ENCODE measurements at regions not wholly inside any gene's neighbourhood (a gene's known extent, or its start where the extent isn't known, plus 50 kb on each side); places are given as distances from the start of the nearest gene placed in this dataset.

DNA sequence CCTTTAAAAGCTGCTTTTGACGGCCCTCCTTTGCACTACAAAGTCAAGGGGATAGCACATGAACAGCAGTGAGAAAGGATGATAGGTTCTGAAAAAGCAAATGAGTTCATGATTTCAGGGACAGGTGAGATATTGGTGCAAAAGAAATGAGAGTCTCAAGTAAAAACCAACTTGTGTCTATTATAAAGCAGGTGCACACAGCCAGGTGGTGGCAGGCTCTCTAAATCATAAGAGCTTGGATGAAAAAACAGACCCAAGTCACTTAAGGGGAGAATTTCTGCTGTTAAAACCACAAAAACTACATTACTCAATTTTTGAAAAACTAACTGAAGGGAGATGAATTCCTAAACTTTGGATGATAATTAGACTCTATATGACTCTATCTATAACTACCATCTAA lies 201.5 kb downstream of the SP3 start:
- Histone ChIP-seq H3K36me3 (replicated peaks; ENCODE audit: insufficient read depth, low read length) (no peaks in the 10 kb centered on the region), H3K9me2 (replicated peaks; ENCODE audit: insufficient read depth, low read length) (no peaks in the 10 kb centered on the region), H3K4me1 (ENCODE audit: low read length) (no peaks in the 10 kb centered on the region), H3K79me2 (ENCODE audit: low read length) (no peaks in the 10 kb centered on the region), H3K9ac (ENCODE audit: low read length) (no peak overlapping the region), H3K9me3 (replicated peaks; ENCODE audit: insufficient read depth, low read length) (no peaks in the 10 kb centered on the region), H4K20me1 (ENCODE audit: insufficient read depth, low read length) (no peaks in the 10 kb centered on the region), H3F3A (ENCODE audit: insufficient read depth, low read length) (no peaks in the 10 kb centered on the region), H3K4me2 (ENCODE audit: low read depth, low read length) (no peak overlapping the region), H3K27ac (ENCODE audit: low read length) (no peak overlapping the region), H2AFZ (ENCODE audit: low read length) (no peak overlapping the region), H3K4me3 (ENCODE audit: low read length) (no peak overlapping the region), H3K27me3 (replicated peaks; ENCODE audit: insufficient read depth, low read length) (no peaks in the 10 kb centered on the region)
- DNase-seq, result no peak
- TF ChIP-seq EZH2phosphoT487 (IDR thresholded peaks at IDR 0.05; ENCODE audit: low read length) (no peak), EZH2 (optimal IDR thresholded peaks at IDR 0.05; ENCODE audit: low read depth, low read length) (no peak), CTCF (IDR thresholded peaks at IDR 0.05; ENCODE audit: low read length) (no peak)

- Histone ChIP-seq H3K4me2 (ENCODE audit: low read depth, low read length) (no peak overlapping the region), H3K27ac (ENCODE audit: low read length) (no peak overlapping the region), H4K20me1 (ENCODE audit: insufficient read depth, low read length) (no peaks in the 10 kb centered on the region), H3F3A (ENCODE audit: insufficient read depth, low read length) (no peaks in the 10 kb centered on the region), H3K9me3 (replicated peaks; ENCODE audit: insufficient read depth, low read length) (no peaks in the 10 kb centered on the region), H3K36me3 (replicated peaks; ENCODE audit: insufficient read depth, low read length) (no peaks in the 10 kb centered on the region), H3K9me2 (replicated peaks; ENCODE audit: insufficient read depth, low read length) (no peaks in the 10 kb centered on the region), H2AFZ (ENCODE audit: low read length) (no peak overlapping the region), H3K79me2 (ENCODE audit: low read length) (no peaks in the 10 kb centered on the region), H3K9ac (ENCODE audit: low read length) (no peak overlapping the region), H3K4me1 (ENCODE audit: low read length) (no peaks in the 10 kb centered on the region), H3K27me3 (replicated peaks; ENCODE audit: insufficient read depth, low read length) (no peaks in the 10 kb centered on the region), H3K4me3 (ENCODE audit: low read length) (no peak overlapping the region)
- TF ChIP-seq EZH2phosphoT487 (IDR thresholded peaks at IDR 0.05; ENCODE audit: low read length) (no peak), EZH2 (optimal IDR thresholded peaks at IDR 0.05; ENCODE audit: low read depth, low read length) (no peak), CTCF (IDR thresholded peaks at IDR 0.05; ENCODE audit: low read length) (no peak)
- DNase-seq, result no peak
Measured at GRCh38 chr2:173764094-173764493, 201.1 kb downstream of the SP3 start.

- no peak overlapping the region for H3K4me3 ChIP-seq (ENCODE audit: low read length)
- no peak for DNase-seq
- no peaks in the 10 kb centered on the region for H3K9me2 ChIP-seq (replicated peaks; ENCODE audit: insufficient read depth, low read length)
Measured at GRCh38 chr2:173766537-173767289, 198.5 kb downstream of the SP3 start.

More at GRCh38 chr2:173766537-173767289, 198.5 kb downstream of the SP3 start:
- H3K9me3 ChIP-seq (replicated peaks; ENCODE audit: insufficient read depth, low read length), result no peaks in the 10 kb centered on the region
- TF ChIP-seq CTCF (IDR thresholded peaks at IDR 0.05; ENCODE audit: low read length) (no peak), EZH2phosphoT487 (IDR thresholded peaks at IDR 0.05; ENCODE audit: low read length) (no peak), EZH2 (optimal IDR thresholded peaks at IDR 0.05; ENCODE audit: low read depth, low read length) (no peak)
- H4K20me1 ChIP-seq (ENCODE audit: insufficient read depth, low read length), result no peaks in the 10 kb centered on the region
- no peak overlapping the region for H2AFZ ChIP-seq (ENCODE audit: low read length)
- no peaks in the 10 kb centered on the region for H3K79me2 ChIP-seq (ENCODE audit: low read length)
- H3K27me3 ChIP-seq (replicated peaks; ENCODE audit: insufficient read depth, low read length), result no peaks in the 10 kb centered on the region
- H3F3A ChIP-seq (ENCODE audit: insufficient read depth, low read length), result no peaks in the 10 kb centered on the region
- H3K27ac ChIP-seq (ENCODE audit: low read length), result no peak overlapping the region
- H3K9ac ChIP-seq (ENCODE audit: low read length), result no peak overlapping the region
- no peaks in the 10 kb centered on the region for H3K36me3 ChIP-seq (replicated peaks; ENCODE audit: insufficient read depth, low read length)
- H3K4me2 ChIP-seq (ENCODE audit: low read depth, low read length), result no peak overlapping the region
- no peaks in the 10 kb centered on the region for H3K4me1 ChIP-seq (ENCODE audit: low read length)
